ENCODE measurements at regions not wholly inside any gene's neighbourhood (a gene's known extent, or its start where the extent isn't known, plus 50 kb on each side); places are given as distances from the start of the nearest gene placed in this dataset.

DNA sequence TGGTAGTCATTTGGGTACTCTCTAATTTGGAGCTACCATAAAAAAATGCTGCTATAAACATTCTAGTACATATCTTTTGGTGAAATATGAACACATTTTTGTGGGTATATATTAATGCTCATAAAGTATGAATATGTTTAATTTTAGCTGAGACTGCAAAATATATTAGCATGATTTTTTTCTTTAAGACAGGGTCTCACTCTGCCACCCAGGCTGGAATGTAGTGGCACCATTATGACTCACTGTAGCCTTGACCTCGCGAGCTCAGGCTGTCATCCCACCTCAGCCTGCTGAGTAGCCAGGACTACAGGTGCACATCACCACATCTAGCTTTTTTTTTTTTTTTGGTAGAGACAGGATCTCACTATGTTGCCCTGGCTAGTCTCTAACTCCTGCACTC is 371.7 kb downstream of the SOX9 start:
- no peak for DNase-seq
- Histone ChIP-seq H3K27ac (no peak overlapping the region), H3K4me3 (ENCODE audit: low read depth, low read length) (no peak overlapping the region), H3K27me3 (ENCODE audit: insufficient read depth, low read depth, severe bottlenecking) (peaks cover 6% of the 10 kb centered on the region), H3K9me3 (ENCODE audit: severe bottlenecking) (no peaks in the 10 kb centered on the region), H3K36me3 (no peaks in the 10 kb centered on the region)
- TF ChIP-seq CTCF (IDR thresholded peaks at IDR 0.05; ENCODE audit: low read depth, low read length) = no peak

GRCh38 chr17:72492941-72493340 is 372.1 kb downstream of the SOX9 start:
- Histone ChIP-seq H3K4me3 (ENCODE audit: low read depth, low read length) (no peak overlapping the region), H3K27ac (no peak overlapping the region), H3K36me3 (no peaks in the 10 kb centered on the region), H3K27me3 (ENCODE audit: insufficient read depth, low read depth, severe bottlenecking) (peaks cover 6% of the 10 kb centered on the region), H3K9me3 (ENCODE audit: severe bottlenecking) (no peaks in the 10 kb centered on the region)
- TF ChIP-seq CTCF (IDR thresholded peaks at IDR 0.05; ENCODE audit: low read depth, low read length) = no peak
- DNase-seq = no peak

- H3K9me3 ChIP-seq (ENCODE audit: severe bottlenecking) = no peaks in the 10 kb centered on the region
- peaks cover 3% of the 10 kb centered on the region for H3K27me3 ChIP-seq (ENCODE audit: insufficient read depth, low read depth, severe bottlenecking)
- no peak overlapping the region for H3K27ac ChIP-seq
- no peaks in the 10 kb centered on the region for H3K36me3 ChIP-seq
- no peak overlapping the region for H3K4me3 ChIP-seq (ENCODE audit: low read depth, low read length)
- DNase-seq = no peak
- TF ChIP-seq CTCF (IDR thresholded peaks at IDR 0.05; ENCODE audit: low read depth, low read length) = no peak
These were observed 373.7 kb downstream of the SOX9 start for GRCh38 chr17:72494566-72494965.

DNA sequence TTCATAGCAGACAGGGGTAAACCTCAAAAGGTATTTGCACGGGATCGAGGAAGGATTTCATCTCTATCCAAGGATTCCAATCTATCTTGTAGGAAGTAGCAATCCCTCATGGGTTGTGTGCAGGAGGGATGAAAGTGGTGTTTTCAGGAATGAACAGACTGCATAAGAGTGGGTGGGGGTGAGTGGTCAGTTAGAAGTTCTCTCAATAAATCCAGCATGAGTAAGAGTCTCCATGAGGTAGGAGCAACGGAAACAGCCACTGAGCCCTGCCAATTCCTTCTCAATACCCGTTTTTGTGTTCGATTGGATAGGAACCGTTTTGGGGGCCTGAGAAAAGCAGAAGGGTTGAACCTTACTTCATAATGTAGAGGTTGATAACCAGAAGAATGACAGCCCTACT is 375.6 kb downstream of the SOX9 start:
- Histone ChIP-seq H3K27me3 (ENCODE audit: insufficient read depth, low read depth, severe bottlenecking) (peaks cover 3% of the 10 kb centered on the region), H3K27ac (no peak overlapping the region), H3K9me3 (ENCODE audit: severe bottlenecking) (no peaks in the 10 kb centered on the region), H3K36me3 (no peaks in the 10 kb centered on the region), H3K4me3 (ENCODE audit: low read depth, low read length) (no peak overlapping the region)
- DNase-seq = no peak
- TF ChIP-seq CTCF (IDR thresholded peaks at IDR 0.05; ENCODE audit: low read depth, low read length) = no peak

DNA sequence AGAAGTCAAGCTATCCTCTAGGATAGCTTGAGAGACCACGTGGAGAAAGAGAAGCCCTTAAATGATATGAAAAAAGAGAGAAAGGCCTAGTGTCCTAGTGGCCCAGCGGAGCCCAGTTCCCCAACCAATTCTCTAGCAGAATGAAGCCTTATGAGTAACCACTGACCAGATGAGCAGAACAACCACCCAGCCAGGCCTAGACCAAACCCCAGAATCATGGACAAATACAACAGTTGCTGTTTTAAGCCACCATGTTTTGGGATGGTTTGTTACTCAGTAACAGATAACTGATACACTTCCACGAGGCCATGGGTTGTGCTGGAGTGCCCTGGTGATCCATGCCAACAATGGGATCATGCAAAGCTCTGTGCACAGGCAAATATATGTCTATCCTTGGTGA is 377.1 kb downstream of the SOX9 start:
- no peaks in the 10 kb centered on the region for H3K9me3 ChIP-seq (ENCODE audit: severe bottlenecking)
- H3K27me3 ChIP-seq (ENCODE audit: insufficient read depth, low read depth, severe bottlenecking) = peaks cover 3% of the 10 kb centered on the region
- DNase-seq = no peak
- no peak for TF ChIP-seq CTCF (IDR thresholded peaks at IDR 0.05; ENCODE audit: low read depth, low read length)
- no peak overlapping the region for H3K27ac ChIP-seq
- H3K4me3 ChIP-seq (ENCODE audit: low read depth, low read length) = no peak overlapping the region
- H3K36me3 ChIP-seq = no peaks in the 10 kb centered on the region

GRCh38 chr17:72498364-72499210 is 377.8 kb downstream of the SOX9 start:
- TF ChIP-seq CTCF (IDR thresholded peaks at IDR 0.05; ENCODE audit: low read depth, low read length) = no peak
- Histone ChIP-seq H3K27ac (no peak overlapping the region), H3K36me3 (no peaks in the 10 kb centered on the region), H3K4me3 (ENCODE audit: low read depth, low read length) (no peak overlapping the region), H3K9me3 (ENCODE audit: severe bottlenecking) (no peaks in the 10 kb centered on the region), H3K27me3 (ENCODE audit: insufficient read depth, low read depth, severe bottlenecking) (peaks cover 3% of the 10 kb centered on the region)
- no peak for DNase-seq

All from WERI-Rb-1 (cell line).